ENCODE measurements at regions not wholly inside any gene's neighbourhood (a gene's known extent, or its start where the extent isn't known, plus 50 kb on each side); places are given as distances from the start of the nearest gene placed in this dataset.
"Not testable (repeated sequence)": the region's sequence is repeated elsewhere in the genome, so short reads cannot be mapped to it uniquely, and the experiment has no call there.

DNA sequence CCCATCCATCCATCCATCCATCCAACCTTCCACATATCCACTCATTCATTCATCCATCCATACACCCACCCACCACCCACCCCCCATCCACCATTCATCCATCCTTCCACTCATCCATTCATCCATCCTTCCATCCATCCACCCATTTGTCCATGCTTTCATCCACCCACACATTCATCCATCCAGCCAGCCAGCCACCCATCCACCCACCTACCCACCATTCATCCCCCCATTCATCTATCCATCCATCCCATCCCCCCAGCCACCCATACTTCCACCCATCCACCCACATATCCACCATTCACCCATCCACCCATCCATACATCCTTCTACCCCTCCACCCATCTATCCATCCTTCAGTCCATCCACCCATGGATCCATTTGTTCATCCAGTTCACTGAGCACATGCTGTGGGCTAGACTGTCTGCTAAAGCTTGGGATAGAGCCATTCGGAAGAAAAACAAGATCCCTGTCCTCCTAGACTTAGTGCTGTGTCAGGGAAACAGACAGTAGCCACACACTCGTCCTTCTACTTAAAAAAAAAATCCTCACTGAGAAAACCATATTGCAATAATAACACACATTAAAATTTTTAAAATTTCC is 377.5 kb downstream of the ADGRD1 start:
- H3K27ac ChIP-seq = no peak overlapping the region
- TF ChIP-seq, protein P1, sequence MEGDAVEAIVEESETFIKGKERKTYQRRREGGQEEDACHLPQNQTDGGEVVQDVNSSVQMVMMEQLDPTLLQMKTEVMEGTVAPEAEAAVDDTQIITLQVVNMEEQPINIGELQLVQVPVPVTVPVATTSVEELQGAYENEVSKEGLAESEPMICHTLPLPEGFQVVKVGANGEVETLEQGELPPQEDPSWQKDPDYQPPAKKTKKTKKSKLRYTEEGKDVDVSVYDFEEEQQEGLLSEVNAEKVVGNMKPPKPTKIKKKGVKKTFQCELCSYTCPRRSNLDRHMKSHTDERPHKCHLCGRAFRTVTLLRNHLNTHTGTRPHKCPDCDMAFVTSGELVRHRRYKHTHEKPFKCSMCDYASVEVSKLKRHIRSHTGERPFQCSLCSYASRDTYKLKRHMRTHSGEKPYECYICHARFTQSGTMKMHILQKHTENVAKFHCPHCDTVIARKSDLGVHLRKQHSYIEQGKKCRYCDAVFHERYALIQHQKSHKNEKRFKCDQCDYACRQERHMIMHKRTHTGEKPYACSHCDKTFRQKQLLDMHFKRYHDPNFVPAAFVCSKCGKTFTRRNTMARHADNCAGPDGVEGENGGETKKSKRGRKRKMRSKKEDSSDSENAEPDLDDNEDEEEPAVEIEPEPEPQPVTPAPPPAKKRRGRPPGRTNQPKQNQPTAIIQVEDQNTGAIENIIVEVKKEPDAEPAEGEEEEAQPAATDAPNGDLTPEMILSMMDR (conservative IDR thresholded peaks at IDR 0.05) = no peak
- TF ChIP-seq ZFX (IDR thresholded peaks at IDR 0.05) = no peak

DNA sequence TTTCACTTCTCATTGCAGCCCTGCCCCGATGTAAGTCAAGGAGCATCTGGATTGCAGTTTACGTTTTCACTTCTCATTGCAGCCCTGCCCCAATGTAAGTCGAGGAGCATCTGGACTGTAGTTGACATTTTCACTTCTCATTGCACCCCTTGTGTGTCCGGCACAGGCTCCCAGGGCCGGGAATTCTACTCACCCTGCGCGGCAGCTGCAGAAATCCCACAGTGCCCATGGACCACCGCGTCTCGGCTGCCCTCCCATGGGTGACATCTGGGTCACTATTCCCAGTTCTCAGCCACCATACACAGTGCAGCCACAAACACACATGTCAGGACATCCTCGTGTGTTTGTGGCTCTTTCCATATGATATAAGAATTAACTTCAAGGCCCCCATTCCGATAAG is 378.5 kb downstream of the ADGRD1 start:
- no peak for TF ChIP-seq ZFX (IDR thresholded peaks at IDR 0.05)
- TF ChIP-seq, protein P1 (conservative IDR thresholded peaks at IDR 0.05) = no peak
- H3K27ac ChIP-seq = no peak overlapping the region

DNA sequence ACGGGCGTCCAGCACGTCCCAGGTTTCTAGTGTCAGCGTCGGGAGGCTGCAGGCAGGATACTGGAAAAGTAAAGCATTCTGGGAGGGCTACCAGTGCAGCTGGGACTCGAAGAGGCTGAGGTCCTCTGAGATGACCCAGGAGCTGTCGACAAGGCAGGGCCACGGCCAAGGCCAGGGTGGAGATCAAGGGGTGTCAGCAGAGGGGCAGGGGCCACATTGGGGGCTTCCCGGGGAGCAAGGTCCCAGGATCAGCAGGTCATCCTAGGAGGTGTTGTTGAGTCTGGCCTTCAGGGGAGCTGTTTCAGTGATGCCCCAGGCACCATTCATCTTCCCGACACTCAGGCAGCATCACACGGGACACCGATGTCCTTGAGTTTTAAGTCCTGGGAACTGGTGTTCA is 377.8 kb upstream of the SFSWAP start:
- TF ChIP-seq, protein P1 (conservative IDR thresholded peaks at IDR 0.05) = no peak
- TF ChIP-seq ZFX (IDR thresholded peaks at IDR 0.05) = no peak
- no peak overlapping the region for H3K27ac ChIP-seq

DNA sequence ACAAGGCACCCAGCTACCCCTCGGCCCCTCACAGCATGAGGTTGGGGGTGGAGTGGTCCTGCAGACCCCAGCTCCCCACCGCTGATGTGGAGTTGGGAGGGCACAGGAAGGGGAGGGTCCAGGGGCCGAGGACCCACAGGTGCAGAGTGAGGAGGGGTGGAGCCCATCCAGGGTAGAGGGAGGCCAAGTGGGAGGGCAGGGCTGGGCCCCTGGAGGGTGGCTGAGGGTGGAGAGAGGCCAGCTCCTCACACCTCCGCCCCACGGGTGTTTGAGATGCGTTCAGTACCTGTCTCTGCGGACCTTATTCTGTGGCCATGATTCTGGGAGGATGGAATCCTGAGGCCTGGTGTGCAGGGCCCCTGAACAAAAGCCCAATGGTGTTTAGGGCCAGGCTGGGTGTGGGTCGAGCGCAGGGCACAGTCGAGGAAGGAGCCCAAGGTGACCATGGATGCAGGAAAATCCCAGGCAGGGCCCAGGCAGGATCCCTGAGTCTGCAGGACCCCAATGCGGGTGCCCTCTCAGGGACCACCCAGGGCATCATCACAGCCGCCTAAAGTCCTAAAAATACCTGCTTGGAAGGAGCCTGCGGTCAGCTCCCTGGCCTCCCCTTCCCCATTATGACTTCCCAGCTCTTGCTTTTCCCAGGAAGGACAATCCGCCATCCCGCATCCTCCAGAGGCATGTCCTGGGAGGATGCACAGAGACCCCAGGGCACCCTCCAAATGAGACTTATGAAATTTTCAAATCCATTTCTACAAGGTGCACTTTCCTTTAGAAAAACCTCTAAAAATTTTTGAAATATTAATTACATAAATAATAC is 377.1 kb upstream of the SFSWAP start:
- TF ChIP-seq, protein P1 (conservative IDR thresholded peaks at IDR 0.05) = no peak
- TF ChIP-seq ZFX (IDR thresholded peaks at IDR 0.05) = no peak
- H3K27ac ChIP-seq = no peak overlapping the region; the same call in 1 of the 2 replicates

DNA sequence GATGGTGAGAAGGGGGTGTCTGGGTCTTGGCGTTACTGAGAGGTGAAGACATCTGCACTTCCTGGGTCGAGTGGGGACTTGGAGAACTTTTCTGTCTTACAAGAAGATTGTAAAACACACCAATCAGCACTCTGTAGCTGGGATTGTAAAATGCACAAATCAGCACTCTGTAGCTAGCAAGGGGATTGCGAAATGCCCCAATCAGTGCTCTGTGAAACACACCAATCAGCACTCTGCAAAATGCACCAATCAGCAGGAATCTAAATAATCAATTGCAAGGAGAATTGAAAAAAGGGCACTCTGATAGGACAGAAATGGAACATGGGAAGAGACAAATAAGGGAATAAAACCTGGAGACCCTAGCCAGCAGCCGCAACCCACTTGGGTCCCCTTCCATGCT is 376.1 kb upstream of the SFSWAP start:
- H3K27ac ChIP-seq = no peak overlapping the region
- TF ChIP-seq, protein P1 (conservative IDR thresholded peaks at IDR 0.05) = no peak
- no peak for TF ChIP-seq ZFX (IDR thresholded peaks at IDR 0.05)

DNA sequence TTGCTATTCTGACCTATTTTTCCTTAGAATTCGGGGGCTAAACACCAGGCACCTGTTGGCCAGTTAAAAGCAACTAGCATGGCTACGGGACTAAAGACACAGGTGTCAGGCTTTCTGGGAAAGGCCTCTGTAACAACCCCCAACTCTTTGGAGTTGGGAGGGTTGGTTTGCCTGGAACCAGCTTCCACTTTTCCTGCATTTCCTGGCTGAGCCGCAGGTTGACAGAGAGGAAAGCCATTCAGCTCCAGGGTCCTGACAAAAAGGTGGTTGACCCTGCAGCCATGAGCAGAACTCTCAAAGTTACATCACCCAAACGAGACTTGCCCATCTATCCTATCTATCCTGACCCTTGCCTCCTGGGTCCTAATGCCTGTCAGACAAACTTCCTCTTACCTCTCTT is 375.4 kb upstream of the SFSWAP start:
- TF ChIP-seq, protein P1 (conservative IDR thresholded peaks at IDR 0.05) = no peak
- TF ChIP-seq ZFX (IDR thresholded peaks at IDR 0.05) = no peak
- no peak overlapping the region for H3K27ac ChIP-seq

DNA sequence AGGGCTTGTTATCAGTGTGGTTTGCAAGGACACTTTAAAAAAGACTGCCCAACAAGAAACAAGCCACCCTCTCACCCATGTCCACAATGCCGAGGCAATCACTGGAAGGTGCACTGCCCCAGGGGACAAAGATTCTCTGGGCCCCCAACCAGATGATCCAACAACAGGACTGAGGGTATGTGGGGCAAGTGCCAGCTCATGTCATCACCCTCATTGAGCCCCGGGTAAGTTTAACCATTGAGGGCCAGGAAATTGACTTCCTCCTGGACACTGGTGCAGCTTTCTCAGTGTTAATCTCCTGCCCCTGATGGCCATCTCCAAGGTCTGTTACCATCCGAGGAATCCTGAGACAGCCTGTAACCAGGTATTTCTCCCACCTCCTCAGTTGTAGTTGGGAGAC is 373.0 kb upstream of the SFSWAP start:
- not testable (repeated sequence) for H3K27ac ChIP-seq
